ENCODE measurements at regions not wholly inside any gene's neighbourhood (a gene's known extent, or its start where the extent isn't known, plus 50 kb on each side); places are given as distances from the start of the nearest gene placed in this dataset.

DNA sequence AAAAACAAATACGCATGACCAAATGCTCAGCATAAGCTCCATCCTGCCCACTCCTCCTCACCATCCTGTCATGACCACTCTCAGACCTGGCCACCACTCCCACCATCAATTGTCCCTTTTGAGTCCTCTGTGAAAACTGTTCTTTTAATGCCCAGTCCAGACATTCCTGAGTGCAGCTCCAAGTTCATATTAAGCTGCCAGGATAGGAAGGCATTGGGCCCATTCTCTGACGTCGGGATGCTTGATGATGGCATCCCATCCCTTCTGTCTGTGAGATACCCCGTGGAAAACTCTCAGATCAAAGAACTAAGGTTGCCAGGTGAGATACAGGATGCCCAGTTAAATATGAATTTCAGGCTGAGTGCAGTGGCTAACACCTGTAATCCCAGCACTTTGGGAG, 89.9 kb upstream of the KIF5B start:
- CTCF ChIA-PET: no interaction called here
- POLR2A ChIA-PET: no interaction called here
- no peak for TF ChIP-seq FOXM1 (IDR thresholded peaks at IDR 0.05; ENCODE audit: borderline replicate concordance)
- no peak for TF ChIP-seq TARDBP (IDR thresholded peaks at IDR 0.05)
- no peak for TF ChIP-seq FOXA1 (IDR thresholded peaks at IDR 0.05)
- no peak for TF ChIP-seq L3MBTL2 (conservative IDR thresholded peaks at IDR 0.05)
- TF ChIP-seq ZNF384 (IDR thresholded peaks at IDR 0.05): no peak
- no peak for TF ChIP-seq ARNT (IDR thresholded peaks at IDR 0.05)
- no peak for TF ChIP-seq CTBP1 (IDR thresholded peaks at IDR 0.05; ENCODE audit: borderline replicate concordance)
- TF ChIP-seq SUZ12 (IDR thresholded peaks at IDR 0.05): no peak
- TF ChIP-seq FOXK2 (IDR thresholded peaks at IDR 0.05): no peak
- no peak for TF ChIP-seq LEF1 (IDR thresholded peaks at IDR 0.05; ENCODE audit: borderline replicate concordance)
- TF ChIP-seq NFRKB (IDR thresholded peaks at IDR 0.05): no peak
- TF ChIP-seq SP1 (IDR thresholded peaks at IDR 0.05): no peak

DNA sequence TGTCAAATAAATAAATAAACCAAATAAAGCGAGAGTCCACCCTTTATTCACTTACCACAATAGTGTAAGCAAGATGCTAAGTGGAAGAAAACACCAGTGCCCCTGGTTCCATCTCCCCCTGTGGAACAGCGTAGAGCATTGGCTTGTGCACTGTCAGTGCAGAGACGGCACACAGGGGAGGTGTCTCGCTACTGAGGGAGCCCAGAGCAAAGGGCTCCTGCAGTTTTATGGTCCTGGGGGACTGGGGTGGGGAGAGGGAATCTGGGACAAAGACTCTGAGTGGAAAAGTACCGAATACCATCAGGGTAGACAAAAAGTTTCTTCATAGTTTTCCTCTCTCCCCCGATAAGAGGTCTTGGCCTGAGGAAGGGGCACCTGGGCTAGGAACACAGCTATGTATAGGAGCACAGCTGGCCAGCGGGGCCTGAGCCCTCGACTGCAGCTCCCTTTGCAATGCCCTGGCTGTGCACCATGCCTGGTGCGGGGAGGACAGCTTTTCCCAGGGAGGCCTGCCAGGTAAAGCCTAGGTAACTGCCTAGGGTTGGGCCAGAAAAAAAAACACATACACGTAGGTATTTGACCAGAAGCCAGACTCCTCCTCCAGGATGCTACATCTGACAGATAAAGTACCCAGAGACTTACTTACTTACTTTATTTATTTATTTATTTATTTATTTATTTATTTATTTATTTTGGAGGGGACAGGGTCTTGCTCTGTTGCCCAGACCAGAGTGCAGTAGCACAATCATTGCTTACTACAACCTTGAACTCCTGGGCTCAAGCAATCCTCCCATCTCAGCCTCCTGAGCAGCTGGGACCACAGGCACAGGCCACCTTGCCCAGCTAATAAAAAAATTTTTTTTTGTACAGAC, 88.8 kb upstream of the KIF5B start:
- ChIA-PET POLR2A (no interaction called here), CTCF (no interaction called here)
- TF ChIP-seq BHLHE40 (IDR thresholded peaks at IDR 0.05; ENCODE audit: borderline replicate concordance) (no peak), ELF4 (IDR thresholded peaks at IDR 0.05) (no peak), FOXM1 (IDR thresholded peaks at IDR 0.05; ENCODE audit: borderline replicate concordance) (no peak), SP1 (IDR thresholded peaks at IDR 0.05) (no peak), FOXA1 (IDR thresholded peaks at IDR 0.05) (no peak), HDGF (IDR thresholded peaks at IDR 0.05; ENCODE audit: borderline replicate concordance) (no peak), FOXK2 (IDR thresholded peaks at IDR 0.05) (no peak), L3MBTL2 (conservative IDR thresholded peaks at IDR 0.05) (no peak), ZNF384 (IDR thresholded peaks at IDR 0.05) (no peak), ARNT (IDR thresholded peaks at IDR 0.05) (no peak), TARDBP (IDR thresholded peaks at IDR 0.05) (no peak), CTBP1 (IDR thresholded peaks at IDR 0.05; ENCODE audit: borderline replicate concordance) (no peak)
- TF ChIP-seq, protein P1, sequence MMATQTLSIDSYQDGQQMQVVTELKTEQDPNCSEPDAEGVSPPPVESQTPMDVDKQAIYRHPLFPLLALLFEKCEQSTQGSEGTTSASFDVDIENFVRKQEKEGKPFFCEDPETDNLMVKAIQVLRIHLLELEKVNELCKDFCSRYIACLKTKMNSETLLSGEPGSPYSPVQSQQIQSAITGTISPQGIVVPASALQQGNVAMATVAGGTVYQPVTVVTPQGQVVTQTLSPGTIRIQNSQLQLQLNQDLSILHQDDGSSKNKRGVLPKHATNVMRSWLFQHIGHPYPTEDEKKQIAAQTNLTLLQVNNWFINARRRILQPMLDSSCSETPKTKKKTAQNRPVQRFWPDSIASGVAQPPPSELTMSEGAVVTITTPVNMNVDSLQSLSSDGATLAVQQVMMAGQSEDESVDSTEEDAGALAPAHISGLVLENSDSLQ (IDR thresholded peaks at IDR 0.05): no peak
- no peak for DNase-seq (ENCODE audit: extremely low spot score)

More for the DNA sequence above, 89.9 kb upstream of the KIF5B start:
- DNase-seq (ENCODE audit: extremely low spot score): no peak

DNA sequence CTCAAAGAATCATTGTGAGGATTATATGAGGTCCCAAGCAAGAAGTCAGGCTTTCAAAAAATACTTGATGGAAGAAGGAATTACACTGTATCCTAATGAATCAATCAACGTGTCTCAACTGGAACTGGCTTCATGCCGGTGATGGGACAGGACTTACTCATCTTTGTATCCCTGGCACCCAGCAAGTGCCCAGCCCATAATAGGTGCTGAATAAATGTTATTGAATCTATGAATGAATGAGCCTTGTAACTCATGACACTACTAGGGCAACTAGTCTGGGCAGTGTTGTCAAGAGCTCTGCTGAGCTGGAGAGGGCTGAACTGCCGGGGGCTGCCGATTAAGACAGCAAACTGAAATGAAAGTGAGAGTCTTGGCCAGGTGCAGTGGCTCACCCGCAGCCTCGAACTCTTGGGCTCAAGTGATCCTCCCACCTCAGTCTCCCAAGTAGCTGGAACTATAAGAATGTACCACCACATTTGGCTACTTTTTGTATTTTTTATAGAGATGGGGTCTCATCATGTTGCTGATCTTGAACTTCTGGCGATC, 87.2 kb upstream of the KIF5B start:
- TF ChIP-seq FOXA1 (IDR thresholded peaks at IDR 0.05) (no peak), LEF1 (IDR thresholded peaks at IDR 0.05; ENCODE audit: borderline replicate concordance) (no peak), TARDBP (IDR thresholded peaks at IDR 0.05) (no peak), ZNF384 (IDR thresholded peaks at IDR 0.05) (no peak), ARNT (IDR thresholded peaks at IDR 0.05) (no peak)
- TF ChIP-seq, protein P1 (IDR thresholded peaks at IDR 0.05): no peak
- DNase-seq (ENCODE audit: extremely low spot score): no peak
- ChIA-PET CTCF (no interaction called here), POLR2A (no interaction called here)

DNA sequence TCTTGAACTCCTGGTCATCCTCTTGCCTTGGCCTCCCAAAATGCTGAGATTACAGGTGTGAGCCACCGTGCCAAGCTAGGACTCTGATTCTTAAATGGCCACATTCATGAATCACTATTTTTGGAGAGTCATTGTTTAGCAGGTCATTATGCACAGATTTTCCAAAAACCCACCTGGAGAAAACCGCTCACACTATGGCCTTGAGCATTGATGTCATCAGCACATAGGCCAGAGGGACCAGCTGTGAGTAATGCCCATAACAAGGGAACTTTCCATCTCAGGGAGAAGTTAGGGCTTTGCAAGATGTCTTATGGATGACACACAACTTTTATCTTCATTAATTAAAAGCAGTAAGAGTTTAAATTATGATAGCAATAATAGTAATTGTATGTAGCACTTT, 86.4 kb upstream of the KIF5B start:
- ChIA-PET POLR2A (no interaction called here), CTCF (no interaction called here)
- TF ChIP-seq SUZ12 (IDR thresholded peaks at IDR 0.05): no peak
- TF ChIP-seq, protein P1 (IDR thresholded peaks at IDR 0.05): no peak
- no peak for TF ChIP-seq TARDBP (IDR thresholded peaks at IDR 0.05)
- no peak for TF ChIP-seq FOXM1 (IDR thresholded peaks at IDR 0.05; ENCODE audit: borderline replicate concordance)
- TF ChIP-seq ELF4 (IDR thresholded peaks at IDR 0.05): no peak
- TF ChIP-seq NFRKB (IDR thresholded peaks at IDR 0.05): no peak
- TF ChIP-seq SP1 (IDR thresholded peaks at IDR 0.05): no peak
- no peak for TF ChIP-seq HDGF (IDR thresholded peaks at IDR 0.05; ENCODE audit: borderline replicate concordance)
- no peak for TF ChIP-seq ARNT (IDR thresholded peaks at IDR 0.05)
- no peak for TF ChIP-seq L3MBTL2 (conservative IDR thresholded peaks at IDR 0.05)
- no peak for TF ChIP-seq LEF1 (IDR thresholded peaks at IDR 0.05; ENCODE audit: borderline replicate concordance)
- no peak for TF ChIP-seq FOXK2 (IDR thresholded peaks at IDR 0.05)
- TF ChIP-seq BHLHE40 (IDR thresholded peaks at IDR 0.05; ENCODE audit: borderline replicate concordance): no peak
- no peak for TF ChIP-seq FOXA1 (IDR thresholded peaks at IDR 0.05)
- TF ChIP-seq CTBP1 (IDR thresholded peaks at IDR 0.05; ENCODE audit: borderline replicate concordance): no peak
- no peak for TF ChIP-seq ZNF384 (IDR thresholded peaks at IDR 0.05)
- DNase-seq (ENCODE audit: extremely low spot score): no peak

DNA sequence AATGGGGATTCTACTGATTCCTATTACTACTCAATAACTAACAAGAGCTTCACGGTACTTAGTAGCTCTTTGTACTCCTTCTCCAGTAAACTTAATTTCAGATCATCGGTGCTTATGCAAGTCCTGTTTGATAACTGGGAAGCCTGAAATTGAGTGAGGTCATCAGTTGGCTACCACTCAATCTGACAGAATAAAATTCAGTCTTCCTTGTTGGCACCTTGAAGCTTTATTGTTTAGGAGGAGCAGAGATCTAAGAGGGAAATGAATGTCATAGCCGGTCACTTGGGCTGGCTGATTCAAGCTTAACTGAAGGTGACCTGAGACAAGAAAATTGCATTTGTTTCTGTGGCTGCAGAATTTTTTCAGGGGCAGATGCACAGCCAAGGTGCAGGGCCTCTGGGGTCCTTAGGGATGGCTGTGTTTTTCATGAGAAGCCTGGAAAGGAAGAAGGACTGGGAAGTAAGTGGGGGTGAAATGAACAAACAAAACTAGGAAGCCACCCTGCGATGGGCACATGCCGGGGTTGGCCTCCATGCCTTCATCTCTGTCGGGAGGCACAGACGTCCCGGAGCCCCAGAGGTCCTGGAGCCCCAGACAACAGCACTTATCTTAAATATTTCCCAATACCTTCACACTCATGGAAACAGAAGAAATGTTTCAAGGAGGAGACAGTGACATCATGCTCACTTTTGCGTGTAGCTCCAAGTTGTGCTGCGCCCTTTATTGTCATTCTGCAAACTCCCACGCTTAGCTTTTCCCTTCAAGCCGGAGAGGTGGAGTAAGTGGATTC, 85.0 kb upstream of the KIF5B start:
- no peak for TF ChIP-seq NFRKB (IDR thresholded peaks at IDR 0.05)
- TF ChIP-seq FOXK2 (IDR thresholded peaks at IDR 0.05): no peak
- TF ChIP-seq, protein P1 (IDR thresholded peaks at IDR 0.05): no peak
- TF ChIP-seq HDGF (IDR thresholded peaks at IDR 0.05; ENCODE audit: borderline replicate concordance): no peak
- TF ChIP-seq TARDBP (IDR thresholded peaks at IDR 0.05): no peak
- no peak for TF ChIP-seq BHLHE40 (IDR thresholded peaks at IDR 0.05; ENCODE audit: borderline replicate concordance)
- TF ChIP-seq LEF1 (IDR thresholded peaks at IDR 0.05; ENCODE audit: borderline replicate concordance): no peak
- no peak for TF ChIP-seq FOXM1 (IDR thresholded peaks at IDR 0.05; ENCODE audit: borderline replicate concordance)
- DNase-seq (ENCODE audit: extremely low spot score): no peak
- ChIA-PET POLR2A (no interaction called here), CTCF (no interaction called here)
